ENCODE measurements at regions not wholly inside any gene's neighbourhood (a gene's known extent, or its start where the extent isn't known, plus 50 kb on each side); places are given as distances from the start of the nearest gene placed in this dataset.

- TF ChIP-seq CTCF (IDR thresholded peaks at IDR 0.05; ENCODE audit: low read length) (no peak), EZH2 (optimal IDR thresholded peaks at IDR 0.05; ENCODE audit: low read depth, low read length) (no peak)
Observed at GRCh38 chr13:63345835-63346234, 1930.2 kb upstream of the PCDH20 start.

Data from MM.1S (cell line).